ENCODE measurements at regions not wholly inside any gene's neighbourhood (a gene's known extent, or its start where the extent isn't known, plus 50 kb on each side); places are given as distances from the start of the nearest gene placed in this dataset.
"Not testable (repeated sequence)": the region's sequence is repeated elsewhere in the genome, so short reads cannot be mapped to it uniquely, and the experiment has no call there.

DNA sequence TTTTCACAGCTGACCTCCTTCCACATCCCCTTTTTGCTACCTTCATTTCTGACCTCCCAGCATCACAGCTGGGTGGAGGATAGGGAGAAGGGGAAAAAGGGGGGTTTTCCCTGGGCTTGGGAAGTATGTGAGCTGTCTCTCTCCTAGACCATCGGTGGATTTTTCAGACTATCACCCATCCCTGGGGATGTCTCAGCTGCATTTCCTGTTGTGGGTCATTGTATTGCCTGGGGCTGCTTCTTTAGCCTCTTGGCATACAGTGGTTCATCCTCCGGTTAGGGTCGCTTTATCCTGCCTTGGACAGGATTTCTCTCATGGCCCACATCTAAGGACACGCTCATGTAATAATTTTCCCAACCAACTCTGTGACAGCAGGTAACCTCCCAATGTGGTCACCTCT lies 142.5 kb upstream of the ARG1 start:
- no peak for DNase-seq (ENCODE audit: low spot score)

DNA sequence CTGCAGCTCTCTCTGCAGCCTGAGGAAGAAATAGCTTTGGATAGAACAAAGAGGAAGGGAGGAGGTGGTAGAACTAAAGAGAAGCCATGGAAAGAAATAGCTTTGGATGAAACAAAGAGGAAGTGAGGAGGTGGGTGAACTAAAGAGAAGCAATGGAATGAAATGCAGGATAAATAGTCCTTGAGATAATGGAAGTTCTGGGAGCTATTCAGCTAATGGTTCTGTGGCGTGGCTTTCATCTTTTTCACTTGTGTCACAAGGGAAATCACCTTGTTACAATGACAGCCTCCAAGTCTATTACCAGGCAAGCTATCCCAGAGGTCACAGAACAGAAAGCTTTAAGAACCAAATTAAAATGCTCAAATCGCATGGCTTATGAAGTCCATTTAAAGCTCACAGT lies 141.3 kb upstream of the ARG1 start:
- no peak for DNase-seq (ENCODE audit: low spot score)

DNA sequence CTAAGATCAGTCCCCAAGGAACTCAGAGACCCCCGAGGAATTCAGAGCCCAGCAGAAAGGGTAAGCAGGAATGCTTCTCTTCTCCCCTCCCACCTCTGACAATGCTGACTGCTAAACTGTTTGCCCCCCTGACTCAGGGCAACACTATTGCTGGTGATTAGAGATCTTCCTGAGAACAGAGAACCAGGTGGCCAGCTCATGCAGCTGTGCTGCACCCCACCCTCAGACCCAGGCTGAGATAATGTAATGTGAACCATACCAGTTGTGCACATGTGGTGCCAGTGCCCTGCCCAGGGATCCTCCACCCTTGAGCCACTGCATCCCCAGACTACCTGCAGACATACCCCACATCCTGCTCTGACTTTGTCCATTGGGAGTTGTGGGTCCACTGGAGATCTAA lies 139.1 kb upstream of the ARG1 start:
- DNase-seq (ENCODE audit: low spot score): no peak

DNA sequence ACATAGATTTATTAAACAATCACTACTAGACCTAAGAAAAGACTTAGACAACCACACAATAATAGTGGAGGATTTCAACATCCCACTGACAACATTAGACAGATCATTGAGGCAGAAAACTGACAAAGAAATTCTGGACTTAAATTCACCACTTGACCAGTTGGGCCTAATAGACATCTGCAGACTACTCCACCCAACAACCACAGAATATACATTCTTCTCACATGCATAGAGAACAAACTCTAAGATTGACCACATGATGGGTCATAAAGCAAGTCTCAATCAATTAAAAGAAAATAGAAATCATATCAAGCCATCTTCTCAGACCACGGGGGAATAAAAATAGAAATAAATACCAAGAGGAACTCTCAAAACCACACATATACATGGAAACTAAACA lies 136.7 kb upstream of the ARG1 start:
- DNase-seq (ENCODE audit: low spot score): no peak

DNA sequence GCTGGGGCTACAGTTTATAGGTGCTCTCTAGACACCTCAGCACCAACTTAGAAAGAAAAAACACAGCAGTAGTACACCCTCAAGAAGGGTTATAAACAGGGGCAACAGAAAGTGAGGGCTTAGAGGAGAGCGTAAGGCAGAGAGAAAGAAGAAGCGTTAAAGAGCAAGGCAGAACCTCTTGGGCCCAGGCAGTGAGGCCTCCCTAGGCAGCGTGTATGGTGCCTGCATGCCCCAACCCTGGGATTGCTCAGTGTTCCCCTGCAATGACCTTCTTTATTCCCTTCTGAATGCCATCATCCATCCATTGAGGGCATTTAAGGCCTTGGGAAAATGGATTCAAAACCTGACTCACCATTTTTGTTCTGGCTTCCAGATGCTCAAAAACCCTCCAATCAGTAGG lies 130.0 kb upstream of the ARG1 start:
- DNase-seq (ENCODE audit: low spot score): no peak

DNA sequence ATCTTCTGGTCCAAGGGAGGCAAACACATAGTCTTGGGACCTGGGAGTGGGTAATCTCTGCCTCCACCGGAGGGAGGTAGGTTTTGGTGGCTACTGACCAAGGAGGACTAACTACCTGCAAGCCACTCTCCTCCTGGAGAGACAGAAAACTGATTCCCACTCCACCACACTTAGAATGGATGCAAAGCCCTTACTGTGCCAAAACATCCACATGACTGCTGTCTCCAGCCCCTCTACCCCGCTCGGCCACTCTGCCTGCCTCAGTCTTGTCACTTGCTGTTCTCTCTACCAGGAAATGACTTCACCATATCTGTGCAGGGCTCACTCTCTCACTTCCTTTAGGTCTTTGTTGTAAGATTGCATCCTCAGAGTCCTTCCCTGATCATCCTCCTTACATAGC lies 129.5 kb upstream of the ARG1 start:
- DNase-seq (ENCODE audit: low spot score): peak; percentile 44

DNA sequence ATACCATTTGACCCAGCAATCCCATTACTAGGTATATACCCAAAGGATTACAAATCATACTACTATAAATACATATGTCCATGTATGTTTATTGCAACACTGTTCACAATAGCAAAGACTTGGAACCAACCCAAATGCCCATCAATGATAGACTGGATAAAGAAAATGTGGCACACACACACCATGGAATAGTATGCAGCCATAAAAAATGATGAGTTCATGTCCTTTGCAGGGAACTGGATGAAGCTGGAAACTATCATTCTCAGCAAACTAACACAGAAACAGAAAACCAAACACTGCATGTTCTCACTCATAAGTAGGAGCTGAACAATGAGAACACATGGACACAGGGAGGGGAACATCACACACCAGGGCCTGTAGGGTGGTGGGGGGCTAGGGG lies 127.7 kb upstream of the ARG1 start:
- DNase-seq (ENCODE audit: low spot score): not testable (repeated sequence)

DNA sequence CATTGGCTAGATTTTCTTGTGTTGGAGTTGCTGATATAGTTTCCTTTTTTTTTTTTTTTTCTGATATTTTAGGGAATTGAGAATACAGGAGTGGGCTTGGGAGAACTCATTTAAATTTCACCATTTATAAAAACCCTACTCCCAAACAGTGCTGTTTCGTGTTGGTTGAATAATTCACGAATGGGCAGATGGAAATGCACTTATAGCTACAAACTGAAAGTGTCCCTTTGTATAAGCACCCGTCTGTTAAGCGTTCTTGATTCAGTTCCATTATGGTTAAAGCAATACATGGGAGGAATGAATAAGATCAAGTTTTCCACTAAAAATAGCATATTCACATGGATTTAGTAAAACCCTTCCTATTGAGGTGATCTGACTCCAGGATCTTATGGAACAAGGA lies 122.2 kb upstream of the ARG1 start:
- DNase-seq (ENCODE audit: low spot score): no peak

DNA sequence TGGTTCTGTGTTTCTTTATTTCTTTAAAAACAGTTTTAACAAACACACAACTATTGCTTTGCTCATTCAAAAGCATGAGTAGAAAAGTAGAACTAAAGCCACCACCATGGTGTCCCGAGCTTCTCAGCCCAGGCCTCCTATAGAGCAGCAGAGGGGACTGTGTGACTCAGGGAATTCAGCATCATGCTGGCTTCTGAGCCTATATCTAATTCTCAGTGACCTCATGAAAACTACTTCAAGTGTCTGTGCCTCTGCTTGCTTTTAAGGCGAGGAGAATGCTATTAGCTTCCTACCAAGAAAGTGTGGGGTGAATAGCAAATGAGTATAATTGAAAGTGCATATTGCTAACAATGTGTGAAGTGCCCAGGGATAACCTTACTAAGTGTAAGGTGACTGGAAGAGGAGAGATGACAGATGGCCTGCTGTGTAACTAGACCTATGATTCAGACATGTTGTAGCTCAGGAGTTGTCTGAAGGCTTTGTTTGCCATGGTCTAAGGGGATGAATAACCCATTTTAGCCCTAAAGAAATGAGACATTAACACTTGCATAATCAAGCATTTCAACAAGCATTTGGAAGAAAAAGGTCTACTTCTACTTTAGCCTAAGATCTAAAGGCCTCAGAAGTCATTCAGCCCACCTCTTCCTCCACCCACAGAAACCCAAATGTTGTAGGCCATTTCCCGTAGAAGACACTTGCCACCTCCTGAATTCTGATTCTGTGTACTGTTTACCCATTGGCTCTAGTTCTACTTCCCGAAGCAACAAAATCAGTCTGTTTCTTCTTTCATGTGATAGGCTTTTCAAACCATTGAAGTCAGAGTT lies 121.5 kb upstream of the ARG1 start:
- no peak for DNase-seq (ENCODE audit: low spot score)

DNA sequence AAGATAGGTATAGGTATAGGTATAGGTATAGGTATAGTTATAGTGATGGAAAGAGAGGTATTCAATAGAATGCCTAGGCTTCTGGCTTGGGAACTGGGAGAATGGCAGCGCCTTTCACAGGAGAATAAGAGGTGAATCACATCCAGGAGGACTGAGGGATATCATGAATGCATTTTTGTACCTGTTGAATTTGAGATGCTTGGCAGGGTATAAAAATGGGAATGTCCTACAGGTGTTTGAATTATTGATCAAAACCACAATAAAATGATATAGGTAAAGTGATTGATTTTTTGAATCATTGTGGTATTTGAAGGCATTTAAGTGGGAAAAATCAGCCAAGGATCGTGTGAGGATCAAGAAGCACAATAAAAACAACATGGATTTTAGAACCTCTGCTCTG lies 119.2 kb upstream of the ARG1 start:
- no peak for DNase-seq (ENCODE audit: low spot score)

DNA sequence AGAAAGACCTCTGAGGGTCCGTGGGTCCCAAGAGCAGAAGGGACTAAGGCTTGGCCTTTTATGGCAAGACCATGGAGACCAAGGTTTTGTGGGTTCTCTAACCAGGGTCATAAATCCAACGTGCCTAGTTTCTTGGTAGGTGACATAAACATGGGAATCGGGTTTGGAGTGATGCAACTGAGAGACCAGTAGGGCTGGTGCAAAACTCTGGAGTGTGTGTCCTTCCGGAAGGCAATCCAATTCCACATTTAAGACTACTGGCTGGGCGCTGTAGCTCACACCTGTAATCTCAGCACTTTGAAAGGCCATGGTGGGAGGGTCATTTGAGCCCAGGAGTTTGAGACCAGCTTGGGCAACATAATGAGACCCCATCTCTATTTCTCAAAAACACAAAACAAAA lies 116.5 kb upstream of the ARG1 start:
- no peak for DNase-seq (ENCODE audit: low spot score)

DNA sequence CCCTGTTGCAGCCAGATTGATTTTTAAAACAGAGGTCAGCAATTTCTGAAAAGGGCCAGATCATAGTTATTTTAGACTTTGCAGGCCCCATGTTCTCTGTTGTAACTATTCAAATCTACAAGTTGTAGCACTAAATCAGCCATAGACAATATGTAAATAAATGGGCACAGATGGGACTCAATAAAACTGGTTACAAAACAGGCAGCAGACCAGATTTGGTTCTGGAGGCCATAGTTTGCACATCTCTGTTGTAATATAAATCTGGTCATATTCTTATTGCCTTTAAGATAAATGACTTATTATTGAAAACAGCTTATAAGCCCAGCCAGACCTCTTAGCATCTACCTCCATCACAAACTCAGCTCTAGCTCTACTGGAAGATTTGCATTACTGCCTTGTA lies 114.0 kb upstream of the ARG1 start:
- DNase-seq (ENCODE audit: low spot score): no peak

DNA sequence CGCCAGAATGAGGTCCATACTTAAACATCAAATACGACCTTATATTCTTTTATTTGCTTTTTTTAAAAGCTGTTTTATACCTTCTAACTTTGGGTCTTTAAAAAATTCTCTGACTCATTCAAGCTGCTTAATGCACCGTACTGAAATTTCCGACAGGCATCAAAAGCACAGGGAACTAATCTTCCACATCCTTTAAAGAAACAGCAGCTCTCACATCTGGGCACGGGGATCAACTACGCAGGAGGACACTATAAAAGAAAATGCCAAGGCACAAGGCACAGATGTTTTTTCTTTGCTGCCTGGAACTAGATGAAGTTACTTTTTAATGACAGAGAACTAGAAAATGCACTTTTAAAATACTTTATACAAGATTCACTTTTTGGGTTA lies 112.4 kb upstream of the ARG1 start:
- DNase-seq (ENCODE audit: low spot score): no peak

DNA sequence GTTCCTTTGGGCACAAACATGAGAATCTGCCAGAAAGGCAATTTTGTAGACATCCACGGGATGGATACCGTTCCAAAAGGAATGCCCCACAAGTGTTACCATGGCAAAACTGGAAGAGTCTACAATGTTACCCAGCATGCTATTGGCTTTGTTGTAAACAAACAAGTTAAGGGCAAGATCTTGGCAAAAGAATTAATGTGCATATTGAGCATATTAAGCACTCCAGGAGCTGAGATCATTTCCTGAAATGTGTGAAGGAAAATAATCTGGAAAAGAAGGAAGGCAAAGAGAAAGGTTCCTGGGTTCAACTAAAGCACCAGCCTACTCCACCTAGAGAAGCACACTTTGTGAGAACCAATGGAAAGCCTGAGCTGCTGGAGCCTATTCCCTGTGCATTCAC lies 103.9 kb upstream of the ARG1 start:
- no peak for DNase-seq (ENCODE audit: low spot score)

DNA sequence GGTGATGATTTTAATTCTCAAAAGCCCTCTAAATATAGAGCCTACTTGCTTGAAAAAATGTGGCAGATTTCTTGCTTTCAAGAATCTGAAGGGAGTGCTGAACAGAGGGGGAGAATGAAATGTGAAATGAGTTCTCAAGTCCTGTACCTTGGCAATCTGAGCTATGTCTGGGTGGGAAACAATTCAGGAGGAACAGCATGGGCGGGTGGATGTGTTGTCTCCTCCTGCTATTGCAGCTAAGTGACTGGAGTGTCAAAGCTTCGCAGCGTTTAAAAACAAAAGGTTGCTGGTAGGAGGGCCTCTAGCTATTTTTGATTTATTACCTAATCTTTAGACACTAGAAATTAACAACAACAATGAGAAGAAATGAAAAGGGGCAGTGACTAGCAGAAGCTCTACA lies 102.5 kb upstream of the ARG1 start:
- DNase-seq (ENCODE audit: low spot score): no peak

DNA sequence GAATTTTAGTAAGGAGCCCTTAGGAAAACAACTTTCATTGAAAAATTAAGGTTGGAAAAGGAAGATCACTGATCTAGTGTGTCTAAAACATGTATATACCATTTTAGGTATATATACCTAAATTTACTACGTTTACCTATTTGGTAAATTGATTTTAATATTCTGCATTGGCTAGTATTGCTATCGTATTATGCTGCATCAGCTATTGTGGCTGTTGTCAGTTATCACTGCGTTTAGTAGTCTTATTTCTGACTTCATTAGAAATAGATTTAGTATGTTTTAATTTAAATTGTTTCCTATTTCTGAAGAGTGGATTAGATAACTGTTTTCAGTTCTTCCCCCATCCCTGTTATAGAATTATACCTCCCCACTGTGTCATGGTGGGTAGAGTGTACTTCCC lies 101.7 kb upstream of the ARG1 start:
- no peak for DNase-seq (ENCODE audit: low spot score)

DNA sequence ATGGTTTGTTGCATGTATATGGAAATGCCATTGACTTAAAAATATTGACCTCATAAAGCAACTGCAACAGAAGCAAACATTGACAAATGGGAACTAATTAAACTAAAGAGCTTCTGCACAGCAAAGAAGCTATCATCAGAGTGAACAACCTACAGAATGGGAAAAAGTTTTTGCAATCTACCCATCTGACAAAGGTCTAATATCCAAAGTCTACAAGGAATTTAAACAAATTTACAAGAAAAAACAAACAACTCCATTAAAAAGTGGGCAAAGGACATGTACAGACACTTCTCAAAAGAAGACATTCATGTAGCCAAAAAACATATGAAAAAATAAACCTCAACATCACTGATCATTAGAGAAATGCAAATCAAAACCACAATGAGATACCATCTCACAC lies 99.7 kb upstream of the ARG1 start:
- DNase-seq (ENCODE audit: low spot score): not testable (repeated sequence)

DNA sequence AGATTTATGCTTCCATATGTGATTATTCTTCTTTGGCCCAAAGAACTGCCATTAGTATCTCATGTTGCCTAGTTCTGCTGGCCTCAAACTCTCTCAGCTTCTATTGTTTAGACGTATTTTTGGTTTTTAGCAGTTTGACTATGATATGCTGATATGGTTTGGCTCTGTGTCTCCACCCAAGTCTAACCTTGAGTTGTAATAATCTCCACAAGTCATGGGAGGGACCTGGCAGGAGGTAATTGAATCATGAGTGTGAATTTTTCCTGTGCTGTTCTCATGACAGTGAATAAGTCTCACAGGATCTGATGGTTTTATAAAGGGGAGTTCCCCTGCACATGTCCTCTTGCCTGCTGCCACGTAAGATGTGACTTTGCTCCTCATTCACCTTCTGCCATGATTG lies 96.7 kb upstream of the ARG1 start:
- no peak for DNase-seq (ENCODE audit: low spot score)

DNA sequence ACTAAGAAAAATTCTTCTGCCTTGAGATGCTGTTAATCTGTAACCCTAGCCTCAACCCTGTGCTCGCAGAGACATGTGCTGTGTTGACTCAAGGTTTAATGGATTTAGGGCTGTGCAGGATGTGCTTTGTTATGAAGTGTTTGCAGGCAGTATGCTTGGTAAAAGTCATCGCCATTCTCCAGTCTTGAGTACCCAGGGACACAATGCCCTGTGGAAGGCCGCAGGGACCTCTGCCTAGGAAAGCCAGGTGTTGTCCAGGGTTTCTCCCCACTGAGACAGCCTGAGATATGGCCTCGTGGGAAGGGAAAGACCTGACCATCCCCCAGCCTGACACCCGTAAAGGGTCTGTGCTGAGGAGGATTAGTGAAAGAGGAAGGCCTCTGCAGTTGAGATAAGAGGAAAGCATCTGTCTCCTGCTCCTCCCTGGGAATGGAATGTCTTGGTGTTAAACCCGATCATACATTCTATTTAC lies 94.2 kb upstream of the ARG1 start:
- DNase-seq (ENCODE audit: low spot score): not testable (repeated sequence)

DNA sequence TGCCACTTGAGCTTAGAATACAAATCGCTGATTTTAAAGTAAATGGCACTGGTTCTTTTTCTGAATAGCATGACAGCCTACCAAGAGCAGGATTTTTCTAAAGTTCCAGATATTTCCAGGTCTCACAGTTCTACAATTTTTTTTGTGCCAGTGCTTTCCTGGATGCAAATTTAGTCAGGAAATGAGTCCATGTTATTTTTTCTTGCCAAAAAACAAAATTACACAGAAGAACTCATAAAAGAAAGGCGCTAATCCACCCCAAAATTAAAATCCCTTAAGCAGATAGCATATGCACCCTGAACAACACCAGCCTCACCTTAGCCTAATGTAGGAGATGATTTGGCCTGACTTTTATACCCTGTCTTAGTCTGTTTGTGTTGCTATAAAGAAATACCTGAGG lies 86.4 kb upstream of the ARG1 start:
- DNase-seq (ENCODE audit: low spot score): no peak

DNA sequence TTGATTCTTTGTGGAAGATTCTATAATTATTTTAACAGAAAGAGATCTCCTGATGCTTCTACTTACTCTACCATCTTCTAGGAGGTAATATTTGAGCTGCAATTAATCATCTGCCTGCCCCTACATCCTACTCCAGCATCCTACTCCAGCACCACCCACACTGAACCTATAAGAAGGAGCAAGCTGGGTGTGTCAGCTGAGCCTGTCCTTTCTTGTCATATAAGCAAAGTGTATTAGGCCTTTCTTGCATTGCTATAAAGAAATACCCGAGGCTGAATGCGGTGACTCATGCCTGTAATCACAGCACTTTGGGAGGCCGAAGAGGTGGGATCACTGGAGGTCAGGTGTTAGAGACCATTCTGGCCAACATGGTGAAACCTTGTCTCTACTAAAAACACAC lies 84.2 kb upstream of the ARG1 start:
- no peak for DNase-seq (ENCODE audit: low spot score)

DNA sequence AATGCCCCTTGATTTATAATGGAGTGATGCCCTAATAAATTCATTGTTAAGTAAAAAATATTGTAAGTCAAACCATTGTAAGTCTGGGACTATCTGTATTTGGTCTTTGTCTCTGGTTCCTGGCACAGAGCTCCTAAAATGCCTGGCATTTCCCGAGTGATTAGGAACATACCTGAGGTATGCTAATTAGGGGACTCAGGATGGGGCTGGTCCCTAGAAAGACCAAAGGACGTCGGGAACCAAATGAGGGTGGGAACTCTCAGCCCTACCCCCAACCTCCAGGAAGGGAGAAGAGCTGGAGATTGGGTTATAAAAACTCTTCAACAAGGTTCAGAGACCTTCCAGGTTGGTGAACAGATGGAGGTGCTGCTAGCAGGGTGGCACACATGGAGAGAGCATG lies 82.6 kb upstream of the ARG1 start:
- no peak for DNase-seq (ENCODE audit: low spot score)

DNA sequence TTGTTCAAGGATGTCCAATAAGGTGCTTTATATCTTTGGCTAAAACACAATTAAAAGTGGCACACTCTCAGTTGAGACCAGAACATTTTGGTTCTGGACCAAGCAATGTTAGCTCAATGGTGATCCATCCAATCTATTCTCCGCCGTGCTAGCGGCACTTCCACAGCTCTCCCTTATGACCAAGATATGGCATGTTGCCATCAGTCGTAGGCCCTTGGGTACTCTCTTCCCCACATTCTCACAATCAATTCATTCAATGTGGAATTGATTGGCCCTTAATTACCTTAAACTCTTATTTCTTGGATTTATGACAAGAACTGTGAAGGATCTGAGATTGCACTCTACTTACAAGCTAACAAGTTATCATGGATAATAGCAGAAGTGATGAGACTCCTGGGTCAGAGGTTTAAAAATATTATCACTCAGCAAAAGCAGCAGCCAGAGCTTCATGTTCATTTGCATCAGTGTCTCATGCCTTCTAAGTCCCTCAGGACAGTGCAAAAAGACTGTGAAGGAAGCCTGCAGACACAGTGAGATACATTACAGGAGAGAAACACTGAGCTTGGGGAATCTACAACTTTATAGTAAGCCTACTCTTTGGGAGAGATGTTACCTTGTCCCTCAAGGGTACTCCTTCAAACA lies 80.0 kb upstream of the ARG1 start:
- no peak for DNase-seq (ENCODE audit: low spot score)

DNA sequence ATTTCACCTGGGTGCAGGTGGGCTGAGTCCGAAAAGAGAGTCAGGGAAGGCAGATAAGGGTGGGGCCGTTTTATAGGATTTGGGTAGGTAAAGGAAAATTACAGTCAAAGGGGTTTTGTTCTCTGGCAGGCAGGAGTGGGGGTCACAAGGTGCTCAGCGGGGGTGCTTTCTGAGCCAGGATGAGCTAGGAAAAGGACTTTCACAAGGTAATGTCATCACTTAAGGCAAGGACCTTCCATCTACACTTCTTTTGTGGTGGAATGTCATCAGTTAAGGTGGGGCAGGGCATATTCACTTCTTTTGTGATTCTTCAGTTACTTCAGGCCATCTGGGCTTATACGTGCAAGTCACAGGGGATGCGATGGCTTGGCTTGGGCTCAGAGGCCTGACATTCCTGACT lies 68.6 kb upstream of the ARG1 start:
- not testable (repeated sequence) for DNase-seq (ENCODE audit: low spot score)

Data from CD4-positive, alpha-beta T cell treated with Interleukin-6 at 100 ng/mL for 8 hours (primary cell).